NCI-H2081 treated with DMSO at 0.1 percent for 48 hours (cell line): ENCODE measurements at regions not wholly inside any gene's neighbourhood (a gene's known extent, or its start where the extent isn't known, plus 50 kb on each side); places are given as distances from the start of the nearest gene placed in this dataset.
"Not testable (repeated sequence)": the region's sequence is repeated elsewhere in the genome, so short reads cannot be mapped to it uniquely, and the experiment has no call there.

Experiments used
- DNase-seq: peaks from one replicate; lab custom pipeline; 2025; lab: John Stamatoyannopoulos, UW

DNA sequence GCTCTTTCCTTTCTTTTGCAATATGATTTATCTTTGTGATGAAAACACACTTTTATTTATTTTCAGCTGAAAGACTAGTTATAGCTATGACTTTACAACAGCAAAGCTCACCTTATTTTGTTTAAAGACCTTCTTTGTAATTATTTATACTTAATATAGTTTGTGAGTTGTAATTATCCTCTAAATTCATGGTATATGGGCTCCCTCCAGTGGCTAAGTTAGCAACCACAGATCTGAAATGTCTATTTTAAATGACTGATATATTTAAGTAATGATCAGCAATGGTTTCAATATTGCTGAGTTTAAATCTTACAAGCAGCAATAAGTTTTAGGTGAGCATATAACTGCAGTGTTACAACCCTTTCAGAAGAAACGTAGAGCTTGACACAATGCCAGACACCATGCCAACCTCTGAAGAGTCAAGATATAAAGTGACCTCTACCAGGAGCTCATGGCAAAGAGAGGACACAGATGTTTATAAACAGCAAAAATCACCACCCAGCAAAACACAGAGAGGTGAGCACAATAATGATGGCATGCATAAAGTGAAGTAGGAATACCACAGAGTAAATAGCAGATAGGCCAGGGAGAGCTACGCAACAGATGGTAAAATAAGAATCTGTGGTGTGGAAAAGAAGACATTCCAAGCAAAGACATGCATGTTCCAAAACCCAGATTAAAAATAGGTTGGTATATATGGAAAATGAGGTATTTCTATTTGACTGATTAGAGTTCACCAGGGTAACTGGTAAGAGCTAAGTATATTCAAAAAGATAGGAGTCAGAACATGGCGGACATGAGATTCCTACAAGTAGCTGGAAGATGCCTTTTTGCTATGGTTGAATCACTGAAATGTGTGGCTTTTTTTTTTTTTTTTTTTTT is 143.7 kb upstream of the ZNF385D start:
- DNase-seq, result no peak

DNA sequence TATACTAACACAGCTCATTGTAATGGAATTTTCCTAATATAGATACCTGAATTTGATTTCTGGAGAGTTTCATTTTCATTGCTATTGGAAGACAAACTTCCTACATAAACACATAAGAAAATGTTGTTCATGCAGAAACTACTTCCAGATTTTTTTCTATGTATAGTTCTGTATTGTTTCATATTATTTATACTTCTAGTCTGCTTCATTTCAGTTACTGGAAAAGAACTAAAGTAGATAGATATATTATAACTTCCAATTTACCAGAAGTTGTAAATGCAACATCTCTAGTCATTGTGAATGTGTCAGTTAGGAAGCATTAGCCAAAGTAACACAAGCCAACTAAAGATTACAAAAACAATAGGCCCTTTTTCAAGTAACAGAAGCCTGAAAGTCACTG is 147.3 kb upstream of the ZNF385D start:
- no peak for DNase-seq

DNA sequence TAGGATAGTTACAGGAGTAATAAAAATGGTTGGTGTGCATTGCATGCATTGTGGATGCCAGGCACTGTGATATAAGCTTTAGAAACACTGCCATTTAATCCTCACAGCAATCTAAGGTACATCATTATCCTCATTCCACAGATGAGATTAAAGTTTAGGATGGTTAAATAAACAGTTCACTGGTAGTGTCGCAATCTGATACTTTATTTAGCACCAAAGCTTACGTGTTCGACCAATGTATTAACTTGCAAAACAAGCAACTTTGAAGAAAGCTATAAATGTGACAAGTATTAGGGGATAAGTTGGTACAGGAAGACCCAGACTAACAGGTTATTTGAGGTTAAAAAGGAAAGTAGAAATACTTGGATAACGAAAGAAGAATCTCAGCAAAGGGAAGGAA is 150.5 kb upstream of the ZNF385D start:
- no peak for DNase-seq

DNA sequence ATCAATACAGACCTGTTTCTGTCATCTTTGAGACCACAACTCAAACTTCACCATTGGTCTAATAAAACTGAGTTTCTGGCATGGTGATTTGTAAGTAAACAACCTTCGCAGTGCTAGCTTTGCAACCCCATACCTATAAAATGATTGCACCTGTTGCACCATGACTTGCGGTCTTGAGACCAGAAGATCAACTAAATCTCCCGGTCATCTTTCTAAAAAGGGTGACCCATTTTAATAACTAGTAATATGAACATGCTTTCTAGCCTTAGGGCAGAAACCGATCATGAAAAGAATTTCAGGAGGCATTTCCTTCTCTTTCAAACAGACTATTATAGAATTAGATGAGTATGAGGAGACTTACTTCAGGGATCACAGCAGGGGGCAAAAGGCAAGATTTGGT is 151.9 kb upstream of the ZNF385D start:
- no peak for DNase-seq

DNA sequence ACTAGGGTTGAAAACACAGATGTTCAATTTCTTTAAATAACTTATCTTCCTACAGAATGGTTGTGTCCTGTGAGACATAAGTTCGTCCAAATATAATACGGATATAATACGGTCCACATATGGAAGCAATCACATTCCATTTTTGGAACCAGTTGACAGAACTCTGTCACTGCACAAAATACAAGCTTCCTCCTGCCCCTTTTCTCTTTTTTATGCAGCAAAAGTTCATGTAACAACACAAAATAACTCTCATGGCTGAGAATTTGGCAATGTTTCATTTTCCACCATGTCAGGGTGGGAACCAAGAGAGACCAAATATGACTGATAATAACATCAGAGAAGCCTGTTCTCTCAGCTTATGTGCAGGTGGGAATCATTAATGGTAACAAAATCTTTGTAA is 158.1 kb upstream of the ZNF385D start:
- no peak for DNase-seq

DNA sequence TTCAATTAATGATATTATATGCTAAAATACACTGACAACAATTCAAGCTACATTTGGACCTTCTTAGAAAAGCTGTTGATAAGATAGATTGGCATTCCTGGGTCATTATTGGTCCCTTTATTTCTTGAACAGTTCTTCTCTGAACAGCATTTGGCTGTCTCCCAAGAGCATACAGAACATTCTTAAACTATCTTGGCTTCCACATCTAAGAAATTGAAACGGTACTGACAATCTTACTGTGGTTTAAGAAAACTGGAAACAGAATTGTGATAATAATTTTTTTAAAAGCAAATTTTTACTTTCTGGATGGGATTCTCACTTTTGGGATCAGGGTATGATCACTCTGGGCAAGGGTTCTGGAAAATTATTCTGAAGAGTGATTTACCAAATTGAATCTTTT is 161.7 kb upstream of the ZNF385D start:
- DNase-seq, result no peak

DNA sequence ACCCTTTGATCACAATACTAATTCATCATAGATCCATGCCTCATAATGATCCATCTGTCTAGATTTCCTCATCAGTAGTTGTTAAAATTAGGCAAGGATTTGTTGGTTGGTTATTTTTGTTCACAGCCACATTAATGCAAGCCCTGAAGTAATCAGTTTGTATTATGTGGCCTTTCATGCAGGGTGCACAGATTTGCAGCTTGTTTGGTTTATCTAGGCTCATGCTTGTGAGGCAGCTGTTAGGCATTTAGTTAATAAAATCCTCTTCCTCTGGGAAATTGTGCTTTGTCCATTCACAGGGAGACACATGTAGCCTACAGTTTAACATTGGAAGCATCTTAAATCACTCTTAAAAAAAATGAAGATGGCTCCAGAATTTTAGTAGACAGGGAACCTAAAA is 162.8 kb upstream of the ZNF385D start:
- DNase-seq, result no peak

DNA sequence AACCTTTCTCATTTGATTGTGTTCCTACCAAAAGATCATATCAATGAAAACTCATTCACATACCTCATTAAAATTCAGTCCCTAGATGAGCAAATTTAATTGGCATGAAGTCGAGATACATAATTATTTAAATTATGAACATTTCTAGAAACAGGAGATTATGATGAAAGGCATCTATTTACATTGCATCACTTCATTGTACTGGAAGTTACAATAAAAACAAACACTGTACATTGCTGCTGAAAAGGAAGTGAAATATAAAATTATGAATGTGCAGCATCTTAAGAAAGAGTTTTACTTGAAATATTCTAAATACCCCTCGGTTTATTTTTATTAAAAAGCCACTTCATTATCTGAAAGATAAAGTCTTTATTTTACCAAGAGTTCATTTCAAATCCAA is 163.4 kb upstream of the ZNF385D start:
- no peak for DNase-seq

DNA sequence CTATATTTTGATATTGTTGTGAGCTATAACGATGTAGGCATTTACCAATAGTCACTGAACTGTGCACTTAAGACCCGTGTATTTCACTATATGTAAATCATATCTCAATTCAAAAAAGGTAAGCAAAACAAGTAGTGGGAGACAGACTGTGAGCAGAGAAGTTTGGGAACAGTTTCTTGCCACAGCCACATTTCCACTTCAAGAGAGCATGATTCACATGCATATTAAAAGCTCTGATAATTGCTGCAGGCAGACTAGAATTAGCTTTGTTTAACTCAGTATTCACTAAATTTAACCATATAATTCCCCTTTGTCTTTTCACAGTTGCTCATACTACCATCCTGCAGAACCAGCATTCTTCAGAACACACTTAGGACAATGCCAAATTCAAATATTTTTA is 168.4 kb upstream of the ZNF385D start:
- no peak for DNase-seq

DNA sequence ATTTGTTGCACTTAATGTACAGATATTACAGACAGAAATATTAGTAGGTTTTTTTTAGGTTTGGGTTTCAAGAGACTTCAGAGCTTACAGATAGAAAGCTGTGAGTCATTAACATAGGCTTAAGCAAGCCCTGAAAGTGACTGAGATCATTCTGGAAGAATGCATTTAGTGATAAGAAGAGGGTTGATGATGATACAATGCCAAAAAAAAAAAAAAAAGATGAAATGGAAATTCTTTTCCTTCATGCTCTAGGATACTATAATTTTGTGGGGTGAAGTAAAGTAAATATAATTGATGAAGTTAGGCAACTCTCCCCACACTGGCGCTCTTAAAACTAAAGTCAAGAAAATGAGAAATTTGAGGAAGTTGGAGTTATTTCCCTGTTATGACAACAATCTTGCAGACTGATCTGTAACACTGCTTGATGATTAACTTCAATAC is 169.4 kb upstream of the ZNF385D start:
- DNase-seq, result no peak

DNA sequence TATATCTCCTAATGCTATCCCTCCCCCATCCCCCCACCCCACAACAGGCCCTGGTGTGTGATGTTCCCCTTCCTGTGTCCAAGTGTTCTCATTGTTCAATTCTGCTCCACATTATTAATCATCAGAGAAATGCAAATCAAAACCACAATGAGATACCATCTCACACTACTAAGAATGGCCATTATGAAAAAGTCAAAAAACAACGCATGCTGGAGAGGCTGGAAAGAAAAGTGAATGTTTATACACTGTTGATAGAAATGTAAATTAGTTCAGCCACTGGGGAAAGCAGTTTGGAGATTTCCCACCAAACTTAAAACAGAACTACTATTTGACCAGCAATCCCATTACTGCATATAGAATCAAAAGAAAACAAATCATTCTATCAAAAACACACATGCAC is 172.1 kb upstream of the ZNF385D start:
- not testable (repeated sequence) for DNase-seq

DNA sequence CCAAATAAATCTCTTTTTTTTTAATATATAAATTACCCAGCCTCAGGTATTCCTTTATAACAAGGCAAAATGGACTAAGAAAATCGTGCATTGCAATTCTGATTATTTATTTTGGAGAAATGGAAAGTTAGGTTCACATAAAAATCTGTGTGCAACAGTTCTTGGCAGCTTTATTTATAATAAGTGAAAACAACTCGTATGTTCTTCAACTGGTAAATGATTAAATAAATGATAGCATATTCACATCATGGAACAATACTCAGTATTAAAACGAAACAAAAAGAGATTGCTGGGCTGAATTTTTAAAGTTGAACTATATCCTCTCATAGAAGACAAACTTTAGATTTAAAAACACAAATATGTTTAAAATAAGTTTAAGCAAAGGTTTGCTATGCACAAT is 176.3 kb upstream of the ZNF385D start:
- no peak for DNase-seq

DNA sequence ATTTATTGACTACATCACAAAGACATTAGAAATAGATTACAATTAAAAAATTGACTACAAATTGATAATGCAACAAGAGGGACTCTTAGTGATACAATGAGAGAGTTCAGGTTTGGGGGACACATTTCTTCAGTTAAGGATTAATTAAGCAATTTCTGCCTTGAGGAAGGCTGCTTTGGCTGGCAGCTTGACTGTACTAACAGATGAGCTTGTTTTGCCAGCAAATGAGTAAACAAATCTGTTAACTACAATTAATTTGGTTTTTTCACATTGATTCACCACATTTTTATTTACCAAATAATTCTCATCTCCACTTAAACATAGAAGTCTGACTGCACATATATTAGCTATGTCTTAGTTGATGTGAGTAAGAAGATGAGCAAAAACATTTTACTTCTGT is 183.6 kb upstream of the ZNF385D start:
- no peak for DNase-seq

DNA sequence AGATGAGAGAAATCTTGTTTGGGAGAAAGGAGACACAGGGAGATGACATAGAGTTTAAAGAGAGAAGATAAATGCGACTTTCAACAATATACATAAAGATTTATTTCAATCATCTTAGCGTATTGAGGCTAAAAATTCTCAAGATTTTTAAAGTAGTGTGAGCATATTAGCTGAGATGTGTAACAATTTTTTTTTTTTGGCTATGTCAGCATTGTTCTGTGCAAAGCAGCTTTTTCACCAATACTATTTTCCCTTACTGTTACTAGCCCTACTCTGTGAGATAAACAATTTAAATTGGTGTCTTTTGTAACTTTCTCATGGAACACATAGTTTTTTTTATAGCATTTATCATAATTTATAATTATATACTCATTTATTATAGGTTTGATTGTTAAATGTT is 185.2 kb upstream of the ZNF385D start:
- DNase-seq, result no peak

DNA sequence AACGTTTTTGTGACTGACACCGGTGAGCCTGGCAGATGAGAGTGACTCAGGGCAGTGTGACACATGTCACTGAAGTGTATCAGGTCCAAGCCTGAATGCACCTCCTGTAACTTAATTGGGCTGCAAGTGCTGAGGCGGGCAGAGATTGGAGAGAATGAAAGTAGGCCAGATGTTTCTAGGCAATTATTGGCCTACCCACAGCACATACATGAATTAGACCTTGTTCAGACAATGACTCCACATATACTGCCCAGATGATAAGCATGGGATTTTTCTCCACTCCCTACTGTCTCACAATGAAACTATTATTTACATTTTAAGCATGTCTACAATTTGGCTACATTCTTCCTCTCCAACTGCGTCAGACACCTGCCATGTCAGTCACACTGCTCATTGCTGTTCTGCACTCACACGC is 187.3 kb upstream of the ZNF385D start:
- DNase-seq, result no peak

DNA sequence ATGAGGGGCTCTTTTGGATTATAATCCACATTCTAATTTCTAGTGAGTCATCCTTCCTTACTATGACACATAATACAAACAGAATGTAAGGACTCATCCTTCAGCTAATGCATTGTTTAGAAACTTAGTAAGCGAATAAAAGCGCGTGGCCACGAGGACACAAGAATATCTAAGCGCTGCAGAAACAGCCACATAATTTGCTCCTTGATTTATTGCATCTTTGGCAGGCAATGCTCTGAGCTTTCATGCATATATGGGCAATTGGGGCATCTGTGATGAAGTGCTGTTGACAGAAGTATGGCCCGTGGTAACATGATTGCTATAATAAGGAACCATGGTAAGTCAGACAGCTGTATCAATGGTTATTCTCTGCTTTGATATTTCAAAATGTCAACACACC is 191.3 kb upstream of the ZNF385D start:
- DNase-seq, result peak; percentile 52

DNA sequence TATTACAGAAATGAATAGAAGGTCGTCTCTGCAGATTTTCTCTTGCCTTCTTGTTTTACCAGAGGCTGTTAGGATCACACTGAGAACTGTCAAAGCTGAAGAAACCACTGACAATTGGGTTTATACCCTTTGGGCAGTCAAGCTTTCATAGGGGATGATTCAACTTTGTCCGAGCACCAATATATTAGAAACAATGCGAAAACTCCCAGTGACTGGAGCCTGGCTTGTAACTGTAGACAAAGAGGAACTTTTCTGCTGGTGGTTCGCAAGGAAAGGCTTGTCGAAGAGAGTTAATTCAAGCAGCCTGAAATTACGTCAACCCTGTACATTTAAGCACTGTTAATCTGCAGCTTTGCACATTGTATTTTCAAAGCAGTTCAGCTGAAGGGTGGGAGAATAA is 193.2 kb upstream of the ZNF385D start:
- DNase-seq, result no peak

DNA sequence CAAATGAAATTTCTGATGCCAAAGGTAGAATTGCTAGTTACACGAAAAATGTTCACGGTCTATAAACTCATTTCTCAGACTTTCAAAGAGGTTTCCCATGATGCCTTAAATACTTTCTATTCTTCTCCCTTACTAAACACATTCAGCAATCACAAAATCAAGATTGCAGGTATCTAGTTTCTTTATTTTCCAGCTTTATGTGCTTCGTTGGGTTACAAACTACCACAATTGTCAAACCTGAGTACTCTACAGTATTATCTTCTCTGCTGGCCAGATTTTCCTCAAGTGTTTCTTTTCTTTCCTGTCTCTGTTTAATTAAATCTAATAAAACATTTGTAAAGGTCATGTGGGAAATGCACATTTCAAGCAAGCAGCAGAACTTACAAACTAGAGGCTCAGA is 201.8 kb upstream of the ZNF385D start:
- no peak for DNase-seq

DNA sequence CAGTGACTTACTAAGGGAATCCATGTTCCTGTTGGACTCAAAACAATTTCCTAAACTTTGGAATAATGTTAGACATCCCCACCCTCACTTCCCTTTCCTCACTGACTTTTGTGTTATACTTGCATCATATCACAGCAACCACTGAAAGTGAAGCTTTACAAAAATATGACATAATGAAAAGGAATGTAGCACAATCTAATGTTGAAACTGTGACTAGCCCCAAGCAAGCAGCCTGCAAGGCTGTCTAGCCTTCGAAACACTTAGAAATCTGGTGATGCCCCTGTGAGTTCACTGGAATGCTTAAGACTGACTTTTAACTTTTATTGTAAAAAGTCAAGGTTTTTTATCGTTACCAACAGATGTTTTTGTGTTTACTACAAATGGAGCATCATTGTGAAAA is 203.7 kb upstream of the ZNF385D start:
- no peak for DNase-seq

DNA sequence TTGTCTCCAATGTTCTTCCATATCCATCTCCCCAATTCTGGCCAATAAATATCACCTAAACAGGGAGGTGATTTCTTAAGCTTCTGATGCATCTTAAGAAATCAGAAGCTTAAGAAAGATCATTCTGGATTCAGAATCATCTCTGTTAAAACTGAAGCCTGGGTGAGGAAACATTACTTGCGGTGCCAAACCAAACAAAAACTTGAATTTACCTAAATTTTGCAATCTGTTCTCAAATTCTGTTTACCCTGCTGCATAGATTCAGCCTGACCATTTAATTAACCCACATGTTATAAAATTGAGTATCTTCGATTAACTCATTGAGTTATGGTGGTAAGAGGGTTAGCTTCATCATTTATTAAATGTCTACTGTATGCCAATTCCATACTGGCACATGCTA is 204.4 kb upstream of the ZNF385D start:
- DNase-seq, result no peak

DNA sequence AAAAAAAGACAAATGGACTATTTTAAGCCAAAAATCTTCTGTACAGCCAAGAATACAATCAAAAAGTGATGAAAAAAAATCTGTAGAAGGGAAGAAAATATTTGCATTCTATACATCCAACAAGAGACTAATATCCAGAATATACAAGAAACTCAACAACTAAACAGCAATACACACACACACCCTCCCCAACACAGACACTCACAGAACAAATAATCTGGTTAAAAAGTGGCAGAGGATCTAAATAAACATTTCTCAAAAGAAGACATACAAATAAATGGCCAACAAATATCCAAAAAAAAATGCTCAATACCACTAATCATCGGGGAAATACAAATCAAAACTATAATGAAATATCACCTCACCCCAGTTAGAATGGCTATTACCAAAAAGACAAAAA is 209.0 kb upstream of the ZNF385D start:
- DNase-seq, result no peak

DNA sequence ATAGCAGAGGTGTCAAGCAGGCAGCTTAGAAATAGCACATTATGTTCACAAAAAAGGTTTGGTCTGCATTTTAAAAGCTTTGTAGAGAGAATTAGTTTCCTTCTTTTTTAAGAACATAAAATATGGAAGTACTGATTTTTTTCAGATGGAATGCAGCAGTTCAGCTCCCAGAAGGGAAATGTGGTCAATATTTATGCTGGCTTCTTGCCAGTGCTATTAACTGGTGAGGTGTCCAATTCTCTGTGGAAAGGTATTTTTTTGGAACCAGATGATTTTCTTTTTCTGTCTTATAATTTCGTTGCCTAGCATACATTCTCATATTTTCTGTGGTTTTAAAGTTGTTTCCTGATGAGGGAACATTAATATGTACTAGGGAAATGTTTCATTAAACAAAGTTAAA is 211.4 kb upstream of the ZNF385D start:
- DNase-seq, result no peak

DNA sequence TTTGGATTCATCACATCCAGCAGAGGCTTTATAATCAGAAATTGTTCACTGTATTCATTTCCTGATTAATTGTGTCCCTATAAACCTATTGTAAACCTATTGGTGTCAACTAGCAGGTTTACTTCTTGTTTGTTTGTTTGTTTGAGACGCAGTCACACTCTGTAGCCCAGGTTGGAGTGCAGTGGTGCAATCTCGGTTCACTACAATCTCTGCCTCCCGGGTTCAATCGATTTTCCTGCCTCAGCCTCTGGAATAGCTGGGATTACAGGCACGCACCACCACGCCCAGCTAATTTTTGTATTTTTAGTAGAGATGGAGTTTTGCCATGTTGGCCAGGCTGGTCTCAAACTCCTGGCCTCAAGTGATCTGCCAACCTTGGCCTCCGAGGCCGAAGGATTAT is 215.4 kb upstream of the ZNF385D start:
- DNase-seq, result not testable (repeated sequence)

DNA sequence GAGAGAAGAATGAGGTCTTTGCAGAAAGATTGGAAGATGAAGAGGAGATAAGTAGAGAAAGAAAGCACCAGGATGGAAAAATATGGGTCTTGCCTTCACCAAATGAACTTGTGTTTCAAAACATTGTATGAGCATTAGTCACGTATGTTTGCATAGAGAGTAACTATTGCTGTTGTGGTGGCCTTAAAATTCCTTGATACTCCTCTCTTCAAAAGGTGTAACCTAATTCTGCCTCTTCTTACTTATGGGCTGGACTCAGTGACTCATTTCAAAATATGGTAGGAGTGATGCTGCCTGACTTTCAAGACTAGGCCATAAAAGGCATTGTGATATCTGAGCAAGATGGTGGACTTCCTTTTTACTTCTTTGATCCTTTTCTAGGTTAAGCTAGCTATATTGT is 228.7 kb upstream of the ZNF385D start:
- no peak for DNase-seq
